ENCODE measurements at regions not wholly inside any gene's neighbourhood (a gene's known extent, or its start where the extent isn't known, plus 50 kb on each side); places are given as distances from the start of the nearest gene placed in this dataset.
"Not testable (repeated sequence)": the region's sequence is repeated elsewhere in the genome, so short reads cannot be mapped to it uniquely, and the experiment has no call there.

- peak; percentile 89 for DNase-seq (ENCODE audit: low spot score)
Observed at GRCh38 chr3:140863580-140864009, 78.0 kb upstream of the SLC25A36 start.

GRCh38 chr3:140870351-140870750, 71.3 kb upstream of the SLC25A36 start:
- DNase-seq (ENCODE audit: low spot score) = no peak

DNA sequence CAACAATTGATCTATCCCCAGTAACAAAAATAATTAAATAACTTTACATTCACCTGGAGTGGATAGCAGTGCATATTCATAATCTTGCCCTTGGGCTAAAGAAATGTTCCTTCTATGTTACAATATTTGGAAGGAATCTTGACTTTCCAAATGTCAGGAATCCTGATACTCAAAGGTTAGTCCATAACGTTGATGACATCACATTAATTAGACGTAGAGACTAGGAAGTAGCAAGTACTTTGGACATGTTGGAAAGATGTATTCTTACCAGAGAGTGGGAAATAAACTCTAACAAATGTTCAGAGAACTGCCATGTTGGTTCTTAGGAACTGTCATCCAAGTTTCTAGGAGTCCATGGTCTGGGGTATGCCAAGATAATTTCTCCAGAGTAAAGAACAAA, 70.6 kb upstream of the SLC25A36 start:
- DNase-seq (ENCODE audit: low spot score) = no peak

- DNase-seq (ENCODE audit: low spot score) = not testable (repeated sequence)
Observed at GRCh38 chr3:140872165-140872564, 69.5 kb upstream of the SLC25A36 start.

DNA sequence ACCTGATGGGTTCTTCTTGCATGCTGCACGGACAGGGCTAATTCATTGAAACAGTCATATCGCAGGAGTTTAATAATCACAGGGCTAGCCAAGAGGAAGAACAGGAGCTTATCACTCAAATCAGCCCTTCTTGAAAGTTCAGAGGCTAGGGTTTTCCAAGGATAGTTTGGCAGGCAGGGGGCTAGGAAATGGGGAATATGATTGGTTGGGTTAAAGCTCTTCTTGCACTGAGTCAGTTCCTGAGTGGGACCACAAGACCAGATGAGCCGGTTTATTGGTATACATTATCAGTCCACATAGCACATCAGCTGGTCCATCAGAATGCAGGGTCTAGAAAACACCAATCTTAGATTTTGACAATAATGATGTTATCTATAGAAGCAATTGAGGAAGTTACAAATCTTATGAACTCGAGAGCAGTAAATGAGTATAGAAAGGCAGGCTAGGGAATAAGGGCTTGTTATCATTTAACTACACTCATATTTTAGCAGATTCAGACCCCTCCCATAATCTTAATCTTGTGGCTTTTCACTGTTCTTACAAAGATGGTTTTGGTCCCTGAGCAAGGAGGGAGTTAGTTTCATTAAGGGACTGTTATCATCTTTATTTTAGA, 58.1 kb upstream of the SLC25A36 start:
- DNase-seq (ENCODE audit: low spot score) = no peak

GRCh38 chr3:140885697-140886096, 55.9 kb upstream of the SLC25A36 start:
- DNase-seq (ENCODE audit: low spot score) = not testable (repeated sequence)

All from HT-29 (cell line).